Hematopoietic multipotent progenitor cell treated with erythropoietin and hydrocortisone succinate and interleukin-3 and kit ligand, for 8 days (in vitro differentiated cells): ENCODE measurements at regions not wholly inside any gene's neighbourhood (a gene's known extent, or its start where the extent isn't known, plus 50 kb on each side); places are given as distances from the start of the nearest gene placed in this dataset.
A peak's percentile ranks its signal among the peaks of the same experiment; 100 is the strongest.

Experiments used
- DNase-seq: peaks from one replicate; pipeline ENCODE4 v3.0.0-alpha.2; 2015

DNA sequence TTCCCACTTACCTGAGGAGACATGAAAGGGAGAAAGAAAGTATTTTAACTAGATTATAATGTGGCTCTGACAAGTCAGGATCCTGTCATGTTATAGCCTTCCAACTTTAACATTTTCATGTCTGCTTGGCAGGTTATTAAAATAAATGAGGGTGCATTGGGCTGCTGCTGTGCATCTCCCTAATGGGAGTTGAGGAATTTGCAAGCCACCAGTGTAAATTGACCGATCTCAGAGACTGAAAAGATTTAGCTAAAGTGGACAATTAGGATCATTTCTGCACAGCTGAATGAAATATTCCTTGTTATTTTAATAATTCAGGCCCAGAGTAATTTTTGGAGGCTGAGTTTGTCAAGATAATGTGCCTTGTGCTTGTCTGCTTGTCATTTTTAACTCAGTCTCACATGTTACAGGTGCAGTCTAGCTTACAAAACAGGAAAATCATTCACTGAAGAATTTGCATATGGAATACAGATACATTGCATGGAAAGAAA, 366.3 kb upstream of the ADAMTS16 start:
- DNase-seq = no peak

GRCh38 chr5:4777435-4777834, 362.7 kb upstream of the ADAMTS16 start:
- no peak for DNase-seq

GRCh38 chr5:4780633-4781032, 359.5 kb upstream of the ADAMTS16 start:
- DNase-seq = no peak

DNA sequence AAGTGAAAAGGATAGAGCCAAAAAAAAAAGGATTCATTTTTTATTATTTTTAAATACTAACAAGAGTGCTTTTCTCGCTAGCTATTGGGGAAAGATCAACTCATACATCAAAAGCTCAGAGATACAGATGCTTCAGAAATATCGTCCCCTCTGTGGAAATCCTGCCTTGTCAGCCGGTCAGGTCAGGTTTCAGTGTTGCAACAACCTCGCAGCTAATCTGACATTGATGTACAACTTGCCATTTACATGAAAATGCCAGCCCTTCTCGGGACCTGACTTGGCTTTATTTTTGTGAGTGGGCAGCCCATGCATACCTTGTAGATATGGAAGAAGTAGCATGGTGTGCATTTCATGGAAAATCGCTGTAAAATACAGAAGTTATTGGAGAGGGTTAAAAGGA, 358.8 kb upstream of the ADAMTS16 start:
- no peak for DNase-seq

- DNase-seq = no peak
Measured at GRCh38 chr5:4785971-4786370, 354.2 kb upstream of the ADAMTS16 start.

DNA sequence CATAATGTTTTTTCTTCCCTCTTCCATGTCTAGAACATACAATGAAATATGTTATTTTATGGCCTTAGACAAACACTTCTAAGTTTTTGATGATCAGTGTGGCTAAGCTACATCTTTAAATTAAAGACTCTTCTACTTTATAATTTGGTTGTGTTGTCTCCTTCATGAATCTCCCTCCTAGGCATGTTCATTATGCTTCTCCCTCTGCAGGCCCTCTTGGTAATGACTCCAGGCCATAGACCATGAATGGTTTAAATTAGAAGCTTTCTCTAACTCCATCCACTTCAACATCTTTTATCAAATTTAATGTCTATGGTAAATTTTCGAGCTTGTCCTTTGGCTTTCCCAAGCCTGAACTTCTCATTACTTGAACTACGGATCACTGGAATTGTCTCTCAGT, 342.7 kb upstream of the ADAMTS16 start:
- DNase-seq = no peak

DNA sequence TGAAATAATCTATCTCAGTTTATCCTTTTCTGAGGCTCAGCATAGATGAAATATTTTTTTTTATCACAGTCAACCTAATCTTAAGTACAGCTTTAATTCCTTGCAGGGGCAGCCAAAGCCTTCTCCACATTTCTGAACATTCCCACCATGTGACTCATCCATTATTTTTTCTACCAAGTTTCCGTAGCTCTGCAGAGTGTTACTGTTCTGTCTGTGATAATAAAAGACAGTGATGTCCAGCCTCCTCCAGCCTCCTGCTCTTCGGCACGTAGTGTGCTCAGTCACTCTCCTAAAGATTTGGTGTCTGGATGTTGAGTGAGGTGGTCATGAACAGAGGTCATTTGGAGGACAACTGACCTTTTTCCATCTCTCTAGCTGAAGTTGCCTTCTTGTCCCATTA, 338.1 kb upstream of the ADAMTS16 start:
- no peak for DNase-seq

- no peak for DNase-seq
Measured at GRCh38 chr5:4804691-4805360, 335.3 kb upstream of the ADAMTS16 start.

- no peak for DNase-seq
Measured at GRCh38 chr5:4815002-4815401, 325.1 kb upstream of the ADAMTS16 start.

DNA sequence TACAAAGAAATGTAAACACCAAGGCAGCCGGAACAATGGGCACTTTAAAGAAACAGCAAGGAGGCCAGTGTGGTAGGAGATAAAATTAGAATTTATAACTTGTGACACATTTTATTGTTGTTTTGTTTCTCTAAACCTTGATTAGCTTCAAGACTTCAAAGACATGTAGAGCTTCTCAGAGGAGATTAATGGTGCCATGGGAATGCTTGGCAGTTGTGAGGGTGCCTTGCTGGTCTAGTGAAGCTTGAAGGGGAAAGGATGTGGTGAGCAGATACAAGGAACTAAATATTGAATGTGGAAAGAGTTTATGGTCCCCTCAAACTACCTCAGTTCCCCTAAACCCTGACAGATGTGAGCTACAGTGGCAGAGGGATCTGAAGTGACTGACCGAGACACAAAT, 322.4 kb upstream of the ADAMTS16 start:
- no peak for DNase-seq

- no peak for DNase-seq
Measured at GRCh38 chr5:4831325-4831724, 308.8 kb upstream of the ADAMTS16 start.

DNA sequence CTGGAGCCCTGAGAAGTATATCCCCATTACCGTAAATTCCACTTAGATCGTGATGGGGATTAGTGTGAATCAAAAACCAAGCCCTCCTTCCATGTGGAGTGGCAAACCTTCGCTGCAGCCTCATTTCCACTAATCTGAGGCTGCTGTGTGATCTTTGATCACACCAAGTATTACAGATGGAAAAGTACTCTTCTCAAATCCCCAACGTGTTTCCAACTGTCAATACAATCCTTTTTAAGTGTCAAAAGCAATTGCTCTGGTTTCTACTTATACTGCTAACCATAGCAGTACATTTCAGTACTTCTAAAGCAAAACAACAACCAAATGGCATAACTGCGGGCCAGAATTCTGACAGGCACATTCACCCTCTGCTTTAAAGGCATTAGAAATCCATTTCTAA, 307.7 kb upstream of the ADAMTS16 start:
- no peak for DNase-seq

GRCh38 chr5:4833104-4833738, 306.9 kb upstream of the ADAMTS16 start:
- no peak for DNase-seq

GRCh38 chr5:4837489-4838058, 302.6 kb upstream of the ADAMTS16 start:
- DNase-seq = no peak

- no peak for DNase-seq
Measured at GRCh38 chr5:4845221-4845620, 294.9 kb upstream of the ADAMTS16 start.

- no peak for DNase-seq
Measured at GRCh38 chr5:4847766-4848165, 292.4 kb upstream of the ADAMTS16 start.

DNA sequence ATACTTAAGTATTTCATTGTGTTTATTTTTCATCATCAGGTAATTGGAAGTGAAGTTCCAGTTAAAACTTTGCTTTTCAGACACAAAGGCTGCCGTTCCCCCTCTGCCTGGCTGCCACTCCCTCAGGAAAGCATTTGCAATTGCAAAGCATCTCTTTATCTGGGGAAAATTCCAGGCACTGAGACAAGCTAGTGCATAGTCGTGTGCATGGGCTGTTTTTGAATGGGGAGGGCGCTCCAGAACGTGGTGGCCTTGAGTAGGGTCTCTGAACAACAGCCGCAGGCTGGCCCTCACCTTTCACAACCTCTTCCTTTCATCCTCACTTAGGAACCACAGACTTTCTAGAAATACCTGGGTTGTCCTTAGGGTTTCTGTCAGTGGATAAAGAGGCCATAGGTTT, 285.1 kb upstream of the ADAMTS16 start:
- no peak for DNase-seq

DNA sequence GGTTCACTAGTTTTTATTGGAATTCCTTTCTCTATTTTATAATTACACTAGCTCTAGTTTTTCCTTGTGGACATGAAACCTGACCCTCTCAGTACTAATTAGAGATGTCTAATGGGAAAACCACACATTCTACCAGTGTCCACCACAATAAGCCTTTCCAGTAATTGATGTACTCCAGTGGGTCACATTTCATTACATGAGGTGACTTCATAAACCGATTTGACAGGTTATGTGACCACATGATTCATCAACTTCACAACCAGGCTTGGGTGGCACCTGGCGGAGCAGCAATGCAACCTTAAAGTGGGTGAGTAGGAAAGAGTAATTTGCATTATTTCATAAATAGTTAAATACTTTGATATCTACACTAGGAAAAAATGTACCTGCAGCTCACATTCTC, 284.2 kb upstream of the ADAMTS16 start:
- no peak for DNase-seq

GRCh38 chr5:4857761-4858160, 282.4 kb upstream of the ADAMTS16 start:
- no peak for DNase-seq

GRCh38 chr5:4859500-4860235, 280.5 kb upstream of the ADAMTS16 start:
- DNase-seq = no peak

- DNase-seq = no peak
Measured at GRCh38 chr5:4860631-4861030, 279.5 kb upstream of the ADAMTS16 start.

DNA sequence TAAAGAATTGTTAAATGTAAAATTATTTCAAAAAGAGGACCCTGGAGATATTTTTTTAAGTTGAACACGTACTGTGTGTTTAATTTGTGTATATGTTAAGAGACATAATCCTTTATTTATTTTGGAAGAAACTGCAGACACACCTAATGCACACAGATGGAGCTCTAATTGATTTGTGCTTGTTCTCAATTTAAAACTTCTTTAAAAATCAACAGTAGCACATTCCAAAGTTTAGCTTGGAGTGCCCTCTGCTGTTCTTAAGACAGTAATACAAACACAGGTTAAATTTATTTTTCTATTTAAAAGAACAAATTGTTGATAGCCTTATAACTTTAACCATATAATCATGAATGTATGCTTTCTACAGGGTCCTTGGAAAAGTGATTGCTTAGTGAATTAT, 277.6 kb upstream of the ADAMTS16 start:
- DNase-seq = peak; percentile 37

- no peak for DNase-seq
Measured at GRCh38 chr5:4866131-4866659, 273.9 kb upstream of the ADAMTS16 start.

DNA sequence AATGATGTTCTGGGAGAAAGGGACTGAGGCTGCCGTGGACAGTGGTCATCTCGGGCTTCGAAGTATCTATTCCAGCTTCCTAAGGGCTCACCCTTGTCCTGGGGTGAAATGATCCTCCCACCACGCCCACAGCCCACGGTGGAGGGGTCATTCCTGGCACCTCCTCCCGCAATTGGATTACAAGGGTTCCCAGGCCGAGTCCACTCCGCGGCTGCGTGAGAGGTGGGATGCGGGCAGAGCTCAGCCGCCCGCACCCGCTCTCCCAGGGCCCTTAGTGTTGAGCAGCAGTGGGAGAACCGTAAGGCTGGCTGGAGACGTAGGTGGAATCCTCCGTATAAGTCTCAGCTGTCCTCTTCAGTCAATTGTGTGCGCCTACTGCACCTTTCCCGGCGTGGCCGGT, 273.3 kb upstream of the ADAMTS16 start:
- DNase-seq = no peak
